NOMO-1 treated with dmso at 0.1 percent for 144 hours (cell line): ENCODE measurements at regions not wholly inside any gene's neighbourhood (a gene's known extent, or its start where the extent isn't known, plus 50 kb on each side); places are given as distances from the start of the nearest gene placed in this dataset.
"Not testable (repeated sequence)": the region's sequence is repeated elsewhere in the genome, so short reads cannot be mapped to it uniquely, and the experiment has no call there.

Experiments
- DNase-seq: peaks from one replicate; lab custom pipeline; 2025; ENCODE audit not compliant: unreplicated experiment; lab: John Stamatoyannopoulos, UW

DNA sequence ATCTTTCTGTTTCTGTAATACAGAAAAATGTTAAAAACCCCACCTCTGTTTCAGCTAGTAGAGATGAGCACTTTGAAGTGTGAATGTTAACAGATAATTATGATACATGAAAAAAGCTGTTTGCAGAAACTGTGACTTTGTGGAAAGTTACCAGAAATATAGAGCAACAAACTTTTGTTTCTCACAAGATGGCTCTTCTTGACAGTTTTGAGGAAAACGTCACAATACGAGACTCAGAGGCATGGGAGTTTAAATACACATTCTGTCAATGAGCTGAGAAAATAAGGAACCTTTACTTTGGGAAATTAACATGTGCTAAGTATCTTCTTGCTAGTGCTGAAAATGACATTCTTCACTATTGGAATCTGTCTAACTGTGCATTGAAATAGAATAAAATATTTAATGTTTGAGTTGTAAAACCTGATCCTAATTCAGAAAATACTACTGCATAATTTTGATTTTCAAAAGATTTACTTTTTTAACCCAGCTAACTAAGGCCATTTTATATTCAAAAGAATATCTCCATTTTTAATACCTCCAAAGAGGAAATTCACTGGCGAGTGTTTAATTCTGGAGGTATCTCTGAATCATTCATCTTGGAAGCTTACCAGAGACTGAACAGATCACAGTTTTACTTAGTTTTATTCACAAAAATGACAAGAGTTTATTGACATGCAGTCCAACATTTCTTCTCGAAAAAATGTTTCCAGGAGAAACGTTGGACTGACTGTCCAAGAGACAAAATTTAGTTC, 308.9 kb upstream of the LRFN5 start:
- no peak for DNase-seq

DNA sequence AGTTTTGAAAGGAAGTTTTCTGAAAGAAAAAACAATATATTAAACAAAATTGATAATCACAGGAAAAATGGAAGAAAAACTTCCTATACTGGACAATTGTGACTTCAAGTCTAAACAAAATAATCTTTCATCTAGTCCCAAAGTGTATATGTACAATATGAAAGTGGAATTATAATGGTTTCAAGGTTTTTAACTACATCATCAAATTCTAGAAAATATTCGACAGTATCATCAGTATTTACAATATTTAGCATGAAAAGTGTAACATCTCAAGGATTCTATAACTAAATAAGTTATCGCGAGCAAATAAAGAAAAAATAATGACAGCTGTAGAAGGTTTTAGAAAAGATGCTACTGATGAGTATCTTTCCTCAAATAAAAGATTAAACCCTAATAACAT, 310.9 kb upstream of the LRFN5 start:
- no peak for DNase-seq

DNA sequence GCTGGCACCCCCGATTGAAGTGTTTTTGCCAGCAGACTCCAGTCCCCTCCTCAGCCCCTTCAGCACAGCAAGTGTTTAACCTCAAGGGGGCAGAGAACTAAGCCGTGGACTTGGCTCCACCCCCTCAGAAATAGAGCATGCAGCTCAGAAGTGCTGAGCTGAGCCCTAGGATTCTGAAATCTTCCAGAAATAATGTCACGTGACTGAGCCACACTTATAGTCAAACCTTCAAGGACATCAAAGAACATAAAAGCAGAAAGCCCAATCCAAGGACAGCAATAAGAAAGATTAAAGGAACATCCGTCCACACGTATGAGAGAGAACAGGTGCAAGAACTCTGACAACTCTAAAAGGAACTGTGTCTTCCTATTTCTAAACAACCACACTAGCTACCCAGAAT, 317.7 kb upstream of the LRFN5 start:
- DNase-seq: no peak

DNA sequence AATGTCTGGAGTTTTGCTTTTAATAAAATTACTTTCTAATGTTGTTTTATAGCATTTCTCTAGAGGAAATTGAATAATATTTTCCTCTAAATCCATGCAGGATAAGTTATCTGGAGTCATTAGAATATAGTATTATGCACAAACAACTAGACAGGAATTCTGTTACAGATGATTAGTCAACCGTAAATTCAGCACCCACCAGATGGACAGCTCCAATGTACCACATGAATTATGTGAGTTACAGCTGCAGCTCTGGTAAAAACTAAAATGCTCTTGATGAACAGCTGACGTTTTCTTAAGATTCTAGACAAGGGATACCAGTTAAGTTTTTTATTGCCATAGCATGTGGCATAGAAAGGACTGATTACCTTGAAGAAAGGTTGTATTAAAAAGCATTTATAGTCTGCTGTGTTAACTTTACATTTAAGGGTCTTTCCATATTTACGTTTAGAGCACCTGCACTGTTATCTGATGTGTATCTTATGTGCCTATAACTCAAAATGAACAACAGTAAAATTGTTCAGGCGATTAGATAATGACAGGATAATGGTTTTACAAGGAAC, 321.4 kb upstream of the LRFN5 start:
- DNase-seq: no peak

DNA sequence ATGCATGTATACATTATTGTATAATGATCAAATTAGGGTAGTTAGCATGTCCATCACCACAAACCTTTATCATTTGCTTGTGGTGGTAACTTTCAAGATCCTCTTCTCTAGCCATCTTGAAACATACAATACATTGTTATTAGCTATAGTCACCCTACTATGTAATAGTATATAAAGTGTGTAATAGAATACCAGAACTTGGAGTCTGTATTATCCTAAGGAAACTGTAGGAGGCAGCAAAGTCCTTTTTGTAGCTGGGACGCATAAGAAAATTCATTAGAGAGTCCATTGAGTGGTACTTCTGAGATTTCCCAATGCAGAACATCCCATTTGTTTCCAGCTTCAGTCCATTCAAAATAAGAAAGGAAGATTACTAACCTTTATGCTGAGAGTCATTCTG, 325.9 kb upstream of the LRFN5 start:
- DNase-seq: no peak

DNA sequence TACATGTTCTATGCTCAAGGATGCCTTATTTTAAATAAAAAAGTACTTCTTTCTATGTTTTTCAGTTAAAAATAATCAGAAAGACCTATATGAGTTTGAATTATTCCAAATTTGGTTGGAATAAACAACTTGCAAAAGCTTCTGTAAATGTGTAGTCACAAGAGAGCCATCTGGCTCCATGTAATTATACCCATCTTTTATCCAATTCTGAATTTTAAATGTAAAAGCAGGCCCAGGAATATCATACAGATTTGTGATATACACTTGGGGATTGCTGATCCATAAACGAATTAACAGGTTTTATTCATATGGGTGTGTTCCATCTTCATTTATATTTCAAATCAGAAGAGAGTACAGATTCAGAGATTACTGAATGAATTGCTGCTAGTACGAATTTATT, 329.2 kb upstream of the LRFN5 start:
- no peak for DNase-seq

DNA sequence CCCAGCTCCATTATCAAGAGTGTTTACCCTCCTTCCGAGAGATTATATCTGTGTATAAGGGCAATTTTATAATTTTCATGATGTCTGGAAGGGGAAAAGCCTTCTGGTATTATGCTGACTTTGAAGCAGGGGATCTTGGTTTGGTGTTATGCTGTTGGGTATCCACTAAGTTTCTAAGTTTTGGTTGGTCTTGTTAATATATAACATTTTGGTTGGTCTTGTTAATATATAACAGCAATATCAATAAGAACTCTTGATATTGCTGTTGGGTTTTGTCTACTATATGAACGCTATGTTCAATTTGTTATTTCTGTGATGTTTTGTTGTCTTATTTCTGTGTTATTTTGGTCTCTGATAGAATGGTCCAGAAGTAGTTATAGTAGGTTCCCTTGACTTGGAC, 349.2 kb upstream of the LRFN5 start:
- no peak for DNase-seq

DNA sequence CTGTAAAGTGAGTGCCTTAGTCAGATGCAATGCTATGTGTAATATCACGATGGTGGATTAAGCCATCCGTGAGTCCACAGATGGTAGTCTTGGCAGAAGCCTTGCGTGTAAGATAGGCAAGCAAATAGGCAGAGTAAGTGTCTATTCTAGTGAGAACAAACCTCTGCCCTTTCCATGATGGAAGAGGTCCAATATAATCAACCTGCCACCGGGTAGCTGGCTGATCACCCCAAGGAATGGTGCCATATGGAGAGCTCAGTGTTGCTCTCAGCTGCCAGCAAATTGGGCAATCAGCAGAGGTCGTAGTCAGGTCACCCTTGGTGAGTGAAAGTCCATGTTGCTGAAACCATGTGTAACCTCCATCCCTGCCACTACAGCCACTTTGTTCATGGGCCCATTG, 371.2 kb upstream of the LRFN5 start:
- DNase-seq: no peak

DNA sequence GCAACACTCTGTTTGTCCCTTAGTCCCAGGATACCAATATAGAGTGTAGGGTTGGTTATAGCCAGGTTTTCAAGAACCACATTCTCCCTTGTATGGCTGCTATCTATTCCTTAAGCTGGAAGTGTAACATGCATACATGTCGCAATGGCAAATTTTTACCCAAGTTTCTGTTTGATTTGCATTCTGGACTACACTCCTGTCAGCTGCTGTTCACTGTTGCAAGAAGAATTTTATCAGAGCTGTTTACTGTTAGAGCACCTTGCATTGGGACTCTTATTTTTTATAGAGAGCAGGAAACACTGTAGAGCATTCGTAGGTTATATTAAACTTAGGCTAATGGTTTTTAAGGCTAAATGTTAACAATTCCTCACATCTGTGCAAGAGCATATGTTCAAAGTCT, 376.0 kb upstream of the LRFN5 start:
- no peak for DNase-seq

DNA sequence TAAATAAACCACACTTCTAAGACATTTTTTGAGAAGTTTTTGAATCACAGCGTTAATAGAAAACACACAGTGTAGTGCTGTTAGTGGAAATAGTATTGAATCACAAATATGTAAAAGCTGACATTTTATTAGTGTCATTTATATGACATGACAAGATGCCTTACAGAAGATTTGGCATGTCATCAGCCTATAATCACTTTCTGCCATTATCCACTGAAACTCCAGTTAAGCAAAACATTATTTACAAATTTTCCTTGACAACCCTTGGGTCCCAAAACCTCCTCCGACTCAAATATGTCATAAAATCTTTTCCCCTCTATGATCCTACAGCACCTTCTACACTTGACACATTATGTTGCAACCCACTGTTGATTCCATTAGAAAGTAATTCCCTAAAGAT, 376.9 kb upstream of the LRFN5 start:
- no peak for DNase-seq

DNA sequence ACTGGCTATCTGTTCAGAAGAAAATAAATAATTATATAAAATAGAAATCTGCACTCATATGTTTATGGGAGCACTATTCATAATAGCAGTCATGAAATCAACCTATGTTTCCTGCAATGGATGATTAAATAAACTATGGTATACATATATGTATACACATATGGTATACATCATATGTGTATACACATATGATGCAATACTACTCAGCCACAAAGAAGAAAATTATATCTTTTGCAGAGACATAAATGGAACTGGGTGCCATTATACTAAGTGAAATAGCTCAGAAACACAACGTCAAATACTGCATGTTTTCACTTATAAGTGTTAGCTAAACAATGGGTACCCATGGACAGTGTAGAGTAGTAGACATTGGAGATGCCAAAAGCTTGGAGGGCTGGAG, 381.2 kb upstream of the LRFN5 start:
- no peak for DNase-seq

DNA sequence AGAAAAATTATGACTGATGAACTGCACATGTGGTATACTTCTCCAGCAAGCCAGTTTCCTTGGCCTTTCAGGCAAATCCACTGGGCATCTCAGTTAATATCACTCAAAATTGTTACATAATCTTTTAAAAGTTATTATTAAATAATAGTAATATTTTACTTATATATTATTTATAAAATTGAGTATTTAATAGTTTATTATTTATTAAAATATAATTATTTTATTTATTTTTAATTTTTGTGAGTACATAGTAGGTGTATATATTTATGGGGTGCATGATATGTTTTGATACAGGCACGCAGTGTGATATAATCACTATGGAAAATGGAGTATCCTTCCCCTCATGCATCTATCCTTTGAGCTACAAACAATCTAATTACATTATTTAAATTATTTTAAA, 384.1 kb upstream of the LRFN5 start:
- no peak for DNase-seq

DNA sequence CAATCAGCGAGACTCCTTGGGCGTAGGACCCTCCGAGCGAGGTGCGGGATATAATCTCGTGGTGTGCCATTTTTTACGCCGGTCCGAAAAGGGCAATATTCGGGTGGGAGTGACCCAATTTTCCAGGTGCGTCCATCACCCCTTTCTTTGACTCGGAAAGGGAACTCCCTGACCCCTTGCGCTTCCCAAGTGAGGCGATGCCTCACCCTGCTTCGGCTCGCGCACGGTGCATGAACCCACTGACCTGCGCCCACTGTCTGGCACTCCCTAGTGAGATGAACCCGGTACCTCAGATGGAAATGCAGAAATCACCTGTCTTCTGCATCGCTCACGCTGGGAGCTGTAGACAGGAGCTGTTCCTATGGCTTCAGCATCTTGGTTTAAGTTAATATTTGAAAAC, 391.7 kb upstream of the LRFN5 start:
- DNase-seq: not testable (repeated sequence)

DNA sequence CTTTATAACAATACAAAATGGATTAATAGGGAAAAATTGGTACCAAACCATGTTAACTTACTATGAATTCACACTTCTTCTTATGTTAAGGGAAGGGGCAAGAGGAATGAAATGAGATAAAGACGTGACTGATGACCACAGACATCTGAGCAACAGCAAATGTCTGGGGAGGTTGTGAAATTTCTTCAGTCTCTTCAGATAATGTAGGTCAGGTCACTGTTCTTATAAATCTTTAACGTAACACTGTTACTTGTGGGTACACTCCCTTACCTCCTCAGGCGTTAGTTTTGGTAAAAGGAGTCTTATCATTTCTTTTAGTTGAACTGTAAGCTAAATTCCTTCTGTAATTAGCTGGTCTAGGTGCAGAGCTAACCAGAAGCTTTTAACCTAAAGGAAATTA, 405.0 kb upstream of the LRFN5 start:
- DNase-seq: no peak

DNA sequence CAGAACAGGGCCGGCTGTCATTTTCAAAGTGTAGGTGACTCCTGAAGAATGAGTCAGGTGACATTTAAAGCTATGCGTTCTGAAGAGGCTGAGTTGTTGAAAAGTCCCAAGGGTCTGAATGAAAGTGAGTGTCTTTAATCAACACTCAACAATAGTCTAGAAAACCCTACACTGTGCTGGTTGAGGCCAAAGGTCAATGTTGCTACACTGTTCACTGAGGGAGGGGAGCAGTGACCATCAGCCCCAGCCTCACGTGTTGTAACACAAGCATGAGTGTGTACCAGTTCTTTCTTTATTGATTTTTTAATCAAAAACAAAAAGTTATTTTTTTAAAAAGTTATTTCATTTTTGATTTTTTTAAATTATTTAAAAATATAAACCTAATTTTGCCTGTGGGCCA, 418.8 kb upstream of the LRFN5 start:
- no peak for DNase-seq

DNA sequence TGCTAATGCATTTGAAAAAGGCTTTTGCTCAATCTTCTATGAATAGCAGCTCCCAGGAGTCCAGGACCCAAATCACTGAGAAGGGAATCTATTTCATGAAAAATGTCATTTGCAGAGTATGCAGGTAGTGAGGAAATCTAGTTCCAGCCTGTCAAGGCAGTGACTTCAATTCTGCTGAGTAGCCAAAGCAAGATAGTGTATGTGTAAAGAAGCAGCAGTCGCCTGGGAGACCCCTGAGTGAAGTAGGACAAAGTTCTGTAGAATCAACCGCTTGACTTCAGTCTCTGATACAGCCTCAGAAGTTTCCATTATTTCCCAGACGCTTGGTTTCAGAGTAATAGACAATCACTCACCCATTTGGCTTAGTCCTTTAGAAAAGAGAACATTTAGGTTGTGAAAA, 435.6 kb upstream of the LRFN5 start:
- DNase-seq: no peak

DNA sequence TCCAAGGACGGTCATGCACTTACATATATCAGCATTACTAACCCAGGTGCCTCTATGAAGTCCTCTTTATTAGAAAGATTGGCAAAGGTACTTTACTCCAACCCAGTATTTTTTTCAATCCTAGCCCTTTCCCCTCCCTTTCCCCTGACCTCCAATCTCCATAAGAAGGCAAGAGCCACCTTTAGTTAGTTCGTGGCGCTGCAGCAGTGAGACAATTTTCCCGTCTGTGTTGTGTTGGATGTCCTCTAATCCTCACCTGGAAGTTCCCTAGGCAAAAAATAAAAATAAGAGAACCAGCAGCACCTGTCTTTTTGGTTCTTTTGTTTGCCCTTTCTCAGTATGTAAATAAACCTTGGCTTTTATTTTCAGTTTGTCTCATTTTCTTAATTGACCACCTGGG, 439.6 kb upstream of the LRFN5 start:
- no peak for DNase-seq

DNA sequence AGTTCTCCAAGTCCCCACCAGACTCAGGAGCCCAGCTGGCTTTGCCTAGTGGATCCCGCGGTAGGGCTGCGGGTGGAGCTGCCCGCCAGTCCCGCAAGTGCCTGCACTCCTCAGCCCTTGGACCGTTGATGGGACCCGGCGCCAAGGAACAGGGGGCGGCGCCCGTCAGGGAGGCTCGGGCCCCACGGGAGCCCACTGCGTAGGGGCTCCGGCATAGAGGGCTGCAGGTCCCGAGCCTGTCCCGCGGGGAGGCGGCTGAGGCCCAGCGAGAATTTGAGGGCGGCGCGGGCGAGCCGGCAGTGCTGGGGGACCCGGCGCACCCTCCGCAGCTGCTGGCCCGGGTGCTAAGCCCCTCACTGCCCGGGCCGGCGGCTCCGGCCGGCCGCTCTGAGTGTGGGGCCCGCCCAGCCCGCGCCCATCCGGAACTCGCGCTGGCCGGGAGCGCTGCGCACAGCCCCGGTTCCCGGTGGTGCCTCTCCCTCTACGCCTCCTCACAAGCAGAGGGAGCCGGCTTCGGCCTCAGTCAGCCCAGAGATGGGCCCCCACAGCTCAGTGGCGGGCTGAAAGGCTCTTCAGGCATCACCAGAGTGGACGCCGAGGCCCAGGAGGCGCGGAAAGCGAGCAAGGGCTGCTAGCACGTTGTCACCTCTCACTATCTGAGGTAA, 452.4 kb upstream of the LRFN5 start:
- DNase-seq: no peak

DNA sequence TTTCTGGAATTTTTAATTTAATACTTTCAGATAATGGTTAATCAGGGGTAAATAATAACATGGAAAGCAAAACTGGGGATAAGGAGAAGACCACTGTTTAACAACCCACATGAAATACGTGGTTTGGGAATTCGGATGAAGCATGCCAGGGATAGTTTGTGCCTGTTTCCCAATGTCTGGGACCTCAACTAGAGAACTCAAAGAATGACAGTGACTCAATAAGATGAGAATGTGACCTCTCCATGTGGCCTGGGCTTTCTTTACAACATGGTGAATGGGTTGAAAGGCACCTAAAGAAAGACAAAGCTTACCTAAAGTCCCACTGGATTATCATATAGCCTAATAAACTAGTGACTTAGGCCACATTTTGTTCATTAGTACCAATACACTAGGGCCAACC, 460.3 kb upstream of the LRFN5 start:
- DNase-seq: no peak

DNA sequence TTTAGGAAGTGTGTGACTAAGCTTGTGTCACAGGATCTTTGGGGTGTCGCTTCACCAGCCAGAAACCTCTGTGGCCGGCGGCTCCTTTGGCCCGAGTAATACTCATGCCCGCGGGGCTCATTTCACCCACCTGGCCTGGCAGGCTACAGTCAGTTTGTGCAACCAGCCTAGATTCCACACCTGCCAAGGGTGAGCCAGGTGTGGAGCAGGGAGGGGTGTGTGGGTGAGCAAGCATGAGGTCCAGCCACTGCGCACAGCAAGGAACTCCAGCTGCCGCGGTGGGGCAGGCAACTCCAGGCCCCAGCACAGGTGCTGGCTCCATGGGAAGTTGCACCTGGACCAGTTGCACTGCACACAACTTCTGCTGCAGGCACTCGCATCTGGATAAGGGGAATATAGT, 462.3 kb upstream of the LRFN5 start:
- DNase-seq: no peak

DNA sequence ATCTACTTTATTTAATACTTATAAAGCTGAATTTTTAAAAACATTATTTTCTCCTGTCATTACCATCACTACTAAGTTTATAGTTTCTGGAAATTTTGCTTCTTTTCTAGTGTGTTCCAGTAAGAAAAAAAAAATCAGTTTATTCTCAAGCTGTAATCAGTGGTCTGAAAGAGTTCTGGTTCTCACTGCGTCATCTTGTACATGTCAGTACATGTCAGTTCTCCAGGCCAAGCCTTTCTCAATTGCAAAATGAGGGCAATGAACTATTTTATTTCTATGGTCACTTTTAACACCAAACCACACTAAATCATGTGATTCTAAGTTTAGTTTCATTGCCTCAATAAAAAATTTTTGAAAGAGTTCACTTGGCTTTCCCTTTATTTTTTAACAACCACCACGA, 468.9 kb upstream of the LRFN5 start:
- no peak for DNase-seq

DNA sequence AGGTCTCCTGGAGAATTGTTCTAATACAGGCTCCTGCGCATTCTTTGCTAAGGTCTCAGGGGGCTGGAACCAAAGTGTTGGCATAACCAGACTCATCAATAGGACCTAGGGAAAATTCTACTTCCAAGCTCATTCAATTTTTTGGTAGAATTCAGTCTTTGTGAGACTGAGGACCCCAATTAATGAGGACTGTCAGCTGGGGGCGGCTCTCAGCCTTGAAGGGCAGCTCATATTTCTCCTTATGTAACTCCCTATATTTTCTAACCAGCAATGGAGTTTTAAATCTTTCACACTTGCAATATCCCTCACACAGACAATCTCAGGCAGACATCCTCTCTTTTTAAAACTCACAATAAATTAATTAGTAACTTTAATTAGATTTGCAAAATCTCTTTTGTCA, 476.4 kb upstream of the LRFN5 start:
- DNase-seq: no peak

DNA sequence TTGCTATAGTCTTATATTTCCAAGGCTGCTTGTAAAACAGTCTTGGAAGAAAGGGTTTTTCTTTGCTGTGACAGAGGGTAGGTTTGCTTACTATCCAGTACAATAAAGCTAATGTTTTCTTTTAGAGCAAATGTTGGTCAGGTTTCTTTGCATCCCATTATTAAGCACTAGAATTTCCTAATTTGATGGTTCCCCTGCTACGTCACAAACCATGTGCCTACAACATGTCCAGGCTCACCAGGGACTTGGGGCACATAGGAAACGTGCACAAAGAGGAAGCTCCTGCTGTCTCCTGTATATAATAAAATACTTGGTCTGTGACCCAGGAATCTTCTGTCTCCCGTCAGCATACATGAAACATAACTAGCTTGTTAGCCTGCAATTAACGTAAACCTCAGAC, 486.3 kb upstream of the LRFN5 start:
- no peak for DNase-seq
